ENCODE measurements at regions not wholly inside any gene's neighbourhood (a gene's known extent, or its start where the extent isn't known, plus 50 kb on each side); places are given as distances from the start of the nearest gene placed in this dataset.

- TF ChIP-seq ZNF274 (IDR thresholded peaks at IDR 0.05; ENCODE audit: low read depth, low read length) (no peak), SUZ12 (IDR thresholded peaks at IDR 0.05; ENCODE audit: extremely low read depth, insufficient read depth, insufficient read length) (no peak)
Measured at GRCh38 chr20:55469074-55469473, 536.2 kb downstream of the CBLN4 start.
